ENCODE measurements at regions not wholly inside any gene's neighbourhood (a gene's known extent, or its start where the extent isn't known, plus 50 kb on each side); places are given as distances from the start of the nearest gene placed in this dataset.
"Not testable (repeated sequence)": the region's sequence is repeated elsewhere in the genome, so short reads cannot be mapped to it uniquely, and the experiment has no call there.

DNA sequence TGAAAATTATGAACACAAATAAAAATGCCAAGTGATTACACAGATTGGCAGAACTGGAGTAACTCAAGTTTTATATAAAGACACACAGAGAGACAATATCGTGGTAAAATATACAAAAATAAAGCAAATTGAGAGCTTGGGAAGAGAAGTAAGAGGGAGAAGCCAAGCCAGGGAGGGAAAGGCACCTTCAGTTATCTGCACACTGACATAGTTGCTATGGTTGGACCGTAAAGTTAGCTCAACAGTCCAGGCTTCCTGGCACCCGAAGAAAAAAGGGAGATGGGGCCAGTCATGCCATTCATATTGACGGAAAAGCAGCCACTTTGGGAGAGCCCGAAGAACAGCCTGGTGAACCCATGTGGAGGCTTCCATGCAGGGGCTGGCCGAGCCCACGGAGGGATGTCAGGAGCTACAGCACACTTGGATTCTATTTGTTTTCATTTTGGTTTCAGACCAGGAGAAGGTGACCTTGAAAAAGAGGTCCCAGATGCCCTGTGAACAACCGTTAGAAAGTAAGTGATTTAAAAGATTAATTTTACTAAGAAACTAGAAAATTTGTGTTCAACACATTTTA is 177.1 kb upstream of the IRF2BP2 start:
- H3K79me2 ChIP-seq (ENCODE audit: insufficient read depth, low read length); H2AFZ ChIP-seq (ENCODE audit: low read depth, low read length); H3K4me1 ChIP-seq (ENCODE audit: insufficient read depth, low read length); H3K36me3 Mint-ChIP-seq (ENCODE audit: low read depth, unreplicated experiment); H3K9me3 ChIP-seq (ENCODE audit: insufficient read depth, low read depth, low read length); H3K27me3 Mint-ChIP-seq (ENCODE audit: low read depth, unreplicated experiment); H3K27ac Mint-ChIP-seq (ENCODE audit: unreplicated experiment); FAIRE-seq; H3K36me3 ChIP-seq (ENCODE audit: insufficient read depth, low read length); DNase-seq (ENCODE audit: low read depth); H3K4me2 ChIP-seq (ENCODE audit: low read length); H3K4me3 Mint-ChIP-seq (ENCODE audit: unreplicated experiment); H3K4me1 Mint-ChIP-seq (ENCODE audit: low read depth, unreplicated experiment); H3K9me3 Mint-ChIP-seq (ENCODE audit: unreplicated experiment); H4K20me1 ChIP-seq (ENCODE audit: insufficient read depth, low read length); H3K27ac ChIP-seq (ENCODE audit: low read depth, low read length); H3K9ac ChIP-seq (ENCODE audit: low read length); H3K4me3 ChIP-seq (ENCODE audit: insufficient read depth, low read depth, low read length): not testable (repeated sequence)
- H3K27me3 ChIP-seq (ENCODE audit: insufficient read depth, low read length) = peaks cover 10% of the 10 kb centered on the region

GRCh38 chr1:234785922-234786321 is 175.9 kb upstream of the IRF2BP2 start:
- H3K36me3 ChIP-seq (ENCODE audit: insufficient read depth, low read length); H3K4me1 ChIP-seq (ENCODE audit: insufficient read depth, low read length); H3K4me3 ChIP-seq (ENCODE audit: insufficient read depth, low read depth, low read length); H3K36me3 Mint-ChIP-seq (ENCODE audit: low read depth, unreplicated experiment); H3K79me2 ChIP-seq (ENCODE audit: insufficient read depth, low read length); H3K9me3 Mint-ChIP-seq (ENCODE audit: unreplicated experiment); H3K4me3 Mint-ChIP-seq (ENCODE audit: unreplicated experiment); FAIRE-seq; H3K4me1 Mint-ChIP-seq (ENCODE audit: low read depth, unreplicated experiment); H3K9me3 ChIP-seq (ENCODE audit: insufficient read depth, low read depth, low read length); DNase-seq (ENCODE audit: low read depth); H4K20me1 ChIP-seq (ENCODE audit: insufficient read depth, low read length); H3K9ac ChIP-seq (ENCODE audit: low read length); H3K4me2 ChIP-seq (ENCODE audit: low read length); H2AFZ ChIP-seq (ENCODE audit: low read depth, low read length); H3K27me3 Mint-ChIP-seq (ENCODE audit: low read depth, unreplicated experiment); H3K27ac ChIP-seq (ENCODE audit: low read depth, low read length): not testable (repeated sequence)
- peaks cover 22% of the 10 kb centered on the region for H3K27me3 ChIP-seq (ENCODE audit: insufficient read depth, low read length)
- peak overlapping the region; percentile 95 for H3K27ac Mint-ChIP-seq (ENCODE audit: unreplicated experiment)

- H3K4me1 Mint-ChIP-seq (ENCODE audit: low read depth, unreplicated experiment); H3K9me3 ChIP-seq (ENCODE audit: insufficient read depth, low read depth, low read length); H2AFZ ChIP-seq (ENCODE audit: low read depth, low read length); H4K20me1 ChIP-seq (ENCODE audit: insufficient read depth, low read length); H3K4me1 ChIP-seq (ENCODE audit: insufficient read depth, low read length); H3K36me3 Mint-ChIP-seq (ENCODE audit: low read depth, unreplicated experiment); H3K79me2 ChIP-seq (ENCODE audit: insufficient read depth, low read length); H3K9me3 Mint-ChIP-seq (ENCODE audit: unreplicated experiment); H3K36me3 ChIP-seq (ENCODE audit: insufficient read depth, low read length); H3K4me3 ChIP-seq (ENCODE audit: insufficient read depth, low read depth, low read length); FAIRE-seq; H3K27me3 Mint-ChIP-seq (ENCODE audit: low read depth, unreplicated experiment); H3K4me3 Mint-ChIP-seq (ENCODE audit: unreplicated experiment): not testable (repeated sequence)
- Histone ChIP-seq H3K27ac (ENCODE audit: low read depth, low read length) (peak overlapping the region; percentile 75), H3K4me2 (ENCODE audit: low read length) (peak overlapping the region; percentile 39), H3K9ac (ENCODE audit: low read length) (peak overlapping the region; percentile 43), H3K27me3 (ENCODE audit: insufficient read depth, low read length) (peaks cover 26% of the 10 kb centered on the region)
- peak overlapping the region; percentile 98 for H3K27ac Mint-ChIP-seq (ENCODE audit: unreplicated experiment)
- DNase-seq (ENCODE audit: low read depth) = peak; percentile 82
Observed at GRCh38 chr1:234785471-234785919, 175.5 kb upstream of the IRF2BP2 start.

- not testable (repeated sequence) for H3K4me3 ChIP-seq (ENCODE audit: insufficient read depth, low read depth, low read length); H3K36me3 ChIP-seq (ENCODE audit: insufficient read depth, low read length); FAIRE-seq; H3K4me3 Mint-ChIP-seq (ENCODE audit: unreplicated experiment); H3K9me3 Mint-ChIP-seq (ENCODE audit: unreplicated experiment); H3K4me2 ChIP-seq (ENCODE audit: low read length); H3K4me1 ChIP-seq (ENCODE audit: insufficient read depth, low read length); H4K20me1 ChIP-seq (ENCODE audit: insufficient read depth, low read length); H3K9ac ChIP-seq (ENCODE audit: low read length); H3K27ac ChIP-seq (ENCODE audit: low read depth, low read length); H3K4me1 Mint-ChIP-seq (ENCODE audit: low read depth, unreplicated experiment); DNase-seq (ENCODE audit: low read depth); H3K27ac Mint-ChIP-seq (ENCODE audit: unreplicated experiment); H3K9me3 ChIP-seq (ENCODE audit: insufficient read depth, low read depth, low read length); H3K27me3 Mint-ChIP-seq (ENCODE audit: low read depth, unreplicated experiment); H3K36me3 Mint-ChIP-seq (ENCODE audit: low read depth, unreplicated experiment); H2AFZ ChIP-seq (ENCODE audit: low read depth, low read length); H3K79me2 ChIP-seq (ENCODE audit: insufficient read depth, low read length)
- H3K27me3 ChIP-seq (ENCODE audit: insufficient read depth, low read length) = peaks cover 35% of the 10 kb centered on the region
Observed at GRCh38 chr1:234784108-234784507, 174.1 kb upstream of the IRF2BP2 start.

All from astrocyte (in vitro differentiated cells and primary cell).